ENCODE measurements at regions not wholly inside any gene's neighbourhood (a gene's known extent, or its start where the extent isn't known, plus 50 kb on each side); places are given as distances from the start of the nearest gene placed in this dataset.

DNA sequence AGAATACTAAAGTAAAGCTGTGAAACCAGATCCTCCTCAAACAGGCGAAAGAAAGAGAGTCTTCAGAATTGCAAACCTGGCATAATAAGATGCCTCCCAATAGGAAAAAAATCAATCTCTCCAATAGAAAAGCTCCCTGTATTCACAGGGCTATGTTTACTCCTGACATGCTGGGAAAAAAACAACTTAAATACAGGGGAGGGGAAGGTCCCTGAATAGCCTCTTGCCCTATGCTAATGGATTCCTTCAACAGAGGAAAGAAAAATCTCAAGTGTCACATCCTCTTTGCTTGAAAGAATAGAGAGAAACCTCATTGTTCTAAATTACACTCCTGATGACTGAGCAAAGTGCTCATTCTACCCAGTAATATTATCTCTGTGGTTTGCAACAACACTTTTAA lies 1271.1 kb upstream of the PRR20A start:
- no peak for ATAC-seq
- TF ChIP-seq, protein P1, sequence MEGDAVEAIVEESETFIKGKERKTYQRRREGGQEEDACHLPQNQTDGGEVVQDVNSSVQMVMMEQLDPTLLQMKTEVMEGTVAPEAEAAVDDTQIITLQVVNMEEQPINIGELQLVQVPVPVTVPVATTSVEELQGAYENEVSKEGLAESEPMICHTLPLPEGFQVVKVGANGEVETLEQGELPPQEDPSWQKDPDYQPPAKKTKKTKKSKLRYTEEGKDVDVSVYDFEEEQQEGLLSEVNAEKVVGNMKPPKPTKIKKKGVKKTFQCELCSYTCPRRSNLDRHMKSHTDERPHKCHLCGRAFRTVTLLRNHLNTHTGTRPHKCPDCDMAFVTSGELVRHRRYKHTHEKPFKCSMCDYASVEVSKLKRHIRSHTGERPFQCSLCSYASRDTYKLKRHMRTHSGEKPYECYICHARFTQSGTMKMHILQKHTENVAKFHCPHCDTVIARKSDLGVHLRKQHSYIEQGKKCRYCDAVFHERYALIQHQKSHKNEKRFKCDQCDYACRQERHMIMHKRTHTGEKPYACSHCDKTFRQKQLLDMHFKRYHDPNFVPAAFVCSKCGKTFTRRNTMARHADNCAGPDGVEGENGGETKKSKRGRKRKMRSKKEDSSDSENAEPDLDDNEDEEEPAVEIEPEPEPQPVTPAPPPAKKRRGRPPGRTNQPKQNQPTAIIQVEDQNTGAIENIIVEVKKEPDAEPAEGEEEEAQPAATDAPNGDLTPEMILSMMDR (IDR thresholded peaks at IDR 0.05) = no peak
- H3K9me3 Mint-ChIP-seq = peaks cover 31% of the 10 kb centered on the region
- H3K36me3 Mint-ChIP-seq (ENCODE audit: low read depth) = no peaks in the 10 kb centered on the region
- intact Hi-C loops (cut with micrococcal nuclease) = no loop called here
- ChIA-PET POLR2A (no interaction called here), CTCF (no interaction called here)
- no peak overlapping the region for H3K27ac Mint-ChIP-seq
- no peak overlapping the region for H3K4me3 Mint-ChIP-seq
- no peaks in the 10 kb centered on the region for H3K27me3 Mint-ChIP-seq
- DNase-seq = no peak
- no peaks in the 10 kb centered on the region for H3K4me1 Mint-ChIP-seq (ENCODE audit: low read depth)

DNA sequence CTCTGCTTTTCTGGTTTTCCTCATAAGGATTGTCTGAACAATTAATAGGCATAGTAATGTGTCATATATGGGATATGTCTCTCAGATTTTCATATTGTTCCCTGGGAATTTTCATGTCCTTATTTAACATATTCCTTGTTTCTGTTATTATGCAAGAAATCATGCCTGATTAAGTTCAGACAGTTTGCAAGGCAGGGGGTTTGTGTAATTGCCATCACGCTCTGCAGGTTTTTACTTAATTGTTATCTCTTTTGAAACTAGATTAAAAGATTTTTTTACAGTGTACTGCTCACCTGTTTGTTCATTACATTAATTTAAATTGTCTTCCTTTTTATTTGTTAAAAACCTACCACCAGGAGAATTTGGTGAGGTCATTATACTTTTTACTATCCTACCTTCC lies 1253.2 kb upstream of the PRR20A start:
- intact Hi-C loops (cut with micrococcal nuclease) = no loop called here
- Mint-ChIP-seq H3K9me3 (peaks cover 19% of the 10 kb centered on the region), H3K36me3 (ENCODE audit: low read depth) (no peaks in the 10 kb centered on the region), H3K4me3 (no peak overlapping the region), H3K4me1 (ENCODE audit: low read depth) (no peaks in the 10 kb centered on the region), H3K27me3 (no peaks in the 10 kb centered on the region), H3K27ac (no peak overlapping the region)
- DNase-seq (no peak), ATAC-seq (no peak)
- ChIA-PET POLR2A (no interaction called here), CTCF (no interaction called here)
- TF ChIP-seq, protein P1 (IDR thresholded peaks at IDR 0.05) = no peak

DNA sequence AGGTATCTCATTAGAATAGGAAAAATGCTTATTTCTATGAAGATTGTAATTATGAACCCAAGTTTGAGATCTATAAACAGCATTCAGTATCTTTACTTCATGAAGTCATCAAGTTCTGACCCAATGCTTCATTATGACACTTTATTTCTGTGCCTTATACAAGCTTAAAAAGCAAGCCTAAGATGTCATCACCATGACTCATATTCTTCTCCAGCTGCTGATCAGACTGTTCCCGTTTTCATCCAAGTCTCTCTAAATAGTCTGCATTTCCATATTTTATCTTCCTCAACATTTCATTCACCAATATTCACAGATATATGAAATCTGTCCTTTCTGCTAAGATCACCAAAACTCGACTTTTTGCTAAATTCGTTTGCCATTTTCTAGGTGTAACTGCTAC lies 1247.2 kb upstream of the PRR20A start:
- DNase-seq = no peak
- ChIA-PET CTCF (no interaction called here), POLR2A (no interaction called here)
- H3K9me3 Mint-ChIP-seq = peaks cover 20% of the 10 kb centered on the region
- no peak overlapping the region for H3K27ac Mint-ChIP-seq
- intact Hi-C loops (cut with micrococcal nuclease) = no loop called here
- no peaks in the 10 kb centered on the region for H3K27me3 Mint-ChIP-seq
- ATAC-seq = no peak
- H3K36me3 Mint-ChIP-seq (ENCODE audit: low read depth) = no peaks in the 10 kb centered on the region
- TF ChIP-seq, protein P1 (IDR thresholded peaks at IDR 0.05) = no peak
- H3K4me1 Mint-ChIP-seq (ENCODE audit: low read depth) = no peaks in the 10 kb centered on the region
- H3K4me3 Mint-ChIP-seq = no peak overlapping the region

DNA sequence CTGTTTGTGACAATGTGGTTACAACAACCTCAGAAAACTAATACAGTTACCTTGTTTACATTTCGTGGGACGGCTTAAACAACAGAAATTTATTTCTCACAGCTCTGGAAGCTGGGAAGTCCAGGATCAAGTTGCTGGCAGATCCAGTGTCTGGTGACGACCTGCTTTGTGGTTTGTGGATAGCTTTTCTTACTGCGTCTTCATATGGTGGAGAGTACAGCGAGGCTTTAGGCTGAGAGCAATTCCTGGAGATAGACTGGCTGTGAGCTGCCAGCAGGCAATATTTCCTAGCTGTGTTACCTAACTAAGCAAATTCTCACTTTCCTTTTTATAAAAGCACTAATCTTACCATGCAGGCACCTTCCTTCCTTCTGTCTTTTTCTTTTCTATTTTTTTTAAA lies 1203.5 kb upstream of the PRR20A start:
- H3K4me3 Mint-ChIP-seq = no peak overlapping the region
- peaks cover 17% of the 10 kb centered on the region for H3K9me3 Mint-ChIP-seq
- no peak for ATAC-seq
- CTCF ChIA-PET = no interaction called here
- no peak overlapping the region for H3K27ac Mint-ChIP-seq
- intact Hi-C loops (cut with micrococcal nuclease) = no loop called here
- TF ChIP-seq, protein P1 (IDR thresholded peaks at IDR 0.05) = no peak
- POLR2A ChIA-PET = no interaction called here
- no peaks in the 10 kb centered on the region for H3K4me1 Mint-ChIP-seq (ENCODE audit: low read depth)
- DNase-seq = no peak
- H3K27me3 Mint-ChIP-seq = no peaks in the 10 kb centered on the region
- H3K36me3 Mint-ChIP-seq (ENCODE audit: low read depth) = no peaks in the 10 kb centered on the region

DNA sequence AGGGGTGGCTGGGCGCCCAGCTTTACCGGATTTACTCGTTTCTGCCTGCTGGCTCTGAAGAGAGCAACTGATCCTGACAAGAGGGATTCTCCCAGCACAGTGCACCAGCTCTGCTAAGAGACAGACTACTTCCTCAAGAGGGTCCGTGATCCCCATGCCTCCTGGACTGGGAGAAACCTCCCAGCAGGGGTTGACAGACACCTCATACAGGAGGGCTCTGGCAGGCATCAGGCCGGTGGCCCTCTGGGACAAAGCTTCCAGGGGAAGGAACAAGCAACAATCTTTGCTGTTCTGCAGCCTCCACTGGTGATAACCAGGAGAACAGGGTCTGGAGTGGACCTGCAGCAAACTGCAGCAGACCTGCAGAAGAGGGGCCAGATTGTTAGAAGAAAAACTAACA lies 1192.5 kb upstream of the PRR20A start:
- intact Hi-C loops (cut with micrococcal nuclease) = no loop called here
- Mint-ChIP-seq H3K4me3 (no peak overlapping the region), H3K27me3 (no peaks in the 10 kb centered on the region), H3K4me1 (ENCODE audit: low read depth) (no peaks in the 10 kb centered on the region), H3K9me3 (peaks cover 18% of the 10 kb centered on the region), H3K36me3 (ENCODE audit: low read depth) (no peaks in the 10 kb centered on the region), H3K27ac (no peak overlapping the region)
- ChIA-PET CTCF (no interaction called here), POLR2A (no interaction called here)
- DNase-seq (no peak), ATAC-seq (no peak)
- TF ChIP-seq, protein P1 (IDR thresholded peaks at IDR 0.05) = no peak
